Duodenal mucosa (tissue), 2 donors: ENCODE measurements at regions not wholly inside any gene's neighbourhood (a gene's known extent, or its start where the extent isn't known, plus 50 kb on each side); places are given as distances from the start of the nearest gene placed in this dataset.

Experiments
- H3K27ac ChIP-seq: one replicate; pipeline ENCODE4 v1.7.0; 2013; ENCODE audit warnings: low read depth, low read length
- H3K27me3 ChIP-seq, 2 donors: one replicate each; pipeline ENCODE4 v1.7.0; 2013; ENCODE audit warnings: low read length in 2 of 2, control low read depth in 1 of 2; ENCODE audit not compliant: insufficient read depth in 2 of 2, control insufficient read depth in 1 of 2
- H3K36me3 ChIP-seq, 2 donors: one replicate each; pipeline ENCODE4 v1.7.0; 2013; ENCODE audit warnings: low read length in 2 of 2, control low read depth in 1 of 2; ENCODE audit not compliant: insufficient read depth in 2 of 2, control insufficient read depth in 1 of 2
- H3K4me1 ChIP-seq, 2 donors: one replicate each; pipeline ENCODE4 v1.7.0; 2013; ENCODE audit warnings: low read length in 2 of 2, control low read depth in 1 of 2; ENCODE audit not compliant: insufficient read depth in 2 of 2, control insufficient read depth in 1 of 2
- H3K4me3 ChIP-seq, 2 donors: one replicate each; pipeline ENCODE4 v1.7.0; 2013; ENCODE audit warnings: low read length in 2 of 2, low read depth in 1 of 2
- H3K9ac ChIP-seq, 2 donors: one replicate each; pipeline ENCODE4 v1.7.0; 2013; ENCODE audit warnings: low read length in 2 of 2, low read depth in 1 of 2
- H3K9me3 ChIP-seq, 2 donors: one replicate each; pipeline ENCODE4 v1.7.0; 2013; ENCODE audit warnings: low read length in 2 of 2, control low read depth in 1 of 2; ENCODE audit not compliant: control insufficient read depth in 1 of 2

- Histone ChIP-seq H3K9ac (no peak overlapping the region), H3K27me3 (no peaks in the 10 kb centered on the region), H3K36me3 (no peaks in the 10 kb centered on the region), H3K9me3 (peaks cover 3 to 13% of the 10 kb centered on the region in 2 donors), H3K4me3 (no peak overlapping the region), H3K4me1 (no peaks in the 10 kb centered on the region), H3K27ac (no peak overlapping the region)
These were observed 711.1 kb downstream of the CBLN2 start for GRCh38 chr18:71832946-71833617.

- H3K27ac ChIP-seq: no peak overlapping the region
- no peaks in the 10 kb centered on the region for H3K27me3 ChIP-seq
- H3K36me3 ChIP-seq: no peaks in the 10 kb centered on the region
- no peak overlapping the region for H3K4me3 ChIP-seq
- H3K4me1 ChIP-seq: no peaks in the 10 kb centered on the region
- H3K9ac ChIP-seq: no peak overlapping the region
- peaks cover 3 to 12% of the 10 kb centered on the region in 2 donors for H3K9me3 ChIP-seq
These were observed 713.1 kb downstream of the CBLN2 start for GRCh38 chr18:71831039-71831438.

GRCh38 chr18:71827301-71827700, 716.8 kb downstream of the CBLN2 start:
- Histone ChIP-seq H3K27ac (no peak overlapping the region), H3K36me3 (no peaks in the 10 kb centered on the region), H3K27me3 (no peaks in the 10 kb centered on the region), H3K9ac (no peak overlapping the region), H3K4me3 (no peak overlapping the region), H3K4me1 (no peaks in the 10 kb centered on the region), H3K9me3 (peaks cover 0 to 10% of the 10 kb centered on the region in 2 donors)

- H3K4me3 ChIP-seq: no peak overlapping the region
- H3K36me3 ChIP-seq: no peaks in the 10 kb centered on the region
- no peak overlapping the region for H3K27ac ChIP-seq
- H3K9me3 ChIP-seq: peaks cover under 1 to 24% of the 10 kb centered on the region in 2 donors
- no peak overlapping the region for H3K9ac ChIP-seq
- H3K27me3 ChIP-seq: no peaks in the 10 kb centered on the region
- H3K4me1 ChIP-seq: no peaks in the 10 kb centered on the region
These were observed 728.8 kb downstream of the CBLN2 start for GRCh38 chr18:71815305-71815704.

GRCh38 chr18:71809711-71810110, 734.4 kb downstream of the CBLN2 start:
- Histone ChIP-seq H3K9ac (no peak overlapping the region), H3K27ac (no peak overlapping the region)

GRCh38 chr18:71808616-71809015, 735.5 kb downstream of the CBLN2 start:
- H3K36me3 ChIP-seq: no peaks in the 10 kb centered on the region
- no peak overlapping the region for H3K9ac ChIP-seq
- peaks cover 2 to 3% of the 10 kb centered on the region in 2 donors for H3K9me3 ChIP-seq
- H3K27me3 ChIP-seq: no peaks in the 10 kb centered on the region
- no peak overlapping the region for H3K27ac ChIP-seq
- no peak overlapping the region for H3K4me3 ChIP-seq
- no peaks in the 10 kb centered on the region for H3K4me1 ChIP-seq

More at GRCh38 chr18:71809711-71810110, 734.4 kb downstream of the CBLN2 start:
- Histone ChIP-seq H3K4me3 (no peak overlapping the region), H3K36me3 (no peaks in the 10 kb centered on the region), H3K4me1 (no peaks in the 10 kb centered on the region), H3K27me3 (no peaks in the 10 kb centered on the region), H3K9me3 (peaks cover 0 to 12% of the 10 kb centered on the region in 2 donors)

- Histone ChIP-seq H3K36me3 (no peaks in the 10 kb centered on the region), H3K4me3 (no peak overlapping the region), H3K9ac (no peak overlapping the region), H3K27me3 (no peaks in the 10 kb centered on the region), H3K9me3 (peaks cover 0 to 2% of the 10 kb centered on the region in 2 donors), H3K27ac (no peak overlapping the region), H3K4me1 (no peaks in the 10 kb centered on the region)
These were observed 736.6 kb downstream of the CBLN2 start for GRCh38 chr18:71807586-71807985.

GRCh38 chr18:71798986-71799673, 745.0 kb downstream of the CBLN2 start:
- peaks cover 0 to 2% of the 10 kb centered on the region in 2 donors for H3K9me3 ChIP-seq
- H3K27me3 ChIP-seq: no peaks in the 10 kb centered on the region
- H3K36me3 ChIP-seq: no peaks in the 10 kb centered on the region
- no peaks in the 10 kb centered on the region for H3K4me1 ChIP-seq
- no peak overlapping the region for H3K27ac ChIP-seq
- no peak overlapping the region for H3K4me3 ChIP-seq
- H3K9ac ChIP-seq: no peak overlapping the region

- Histone ChIP-seq H3K36me3 (no peaks in the 10 kb centered on the region), H3K27ac (no peak overlapping the region), H3K27me3 (no peaks in the 10 kb centered on the region), H3K9me3 (no peaks in the 10 kb centered on the region), H3K4me3 (no peak overlapping the region), H3K4me1 (no peaks in the 10 kb centered on the region), H3K9ac (no peak overlapping the region)
These were observed 746.6 kb downstream of the CBLN2 start for GRCh38 chr18:71797554-71797953.

- H3K4me1 ChIP-seq: no peaks in the 10 kb centered on the region
- no peak overlapping the region for H3K9ac ChIP-seq
- no peak overlapping the region for H3K4me3 ChIP-seq
- no peaks in the 10 kb centered on the region for H3K36me3 ChIP-seq
- H3K9me3 ChIP-seq: peaks cover 0 to 7% of the 10 kb centered on the region in 2 donors
- no peak overlapping the region for H3K27ac ChIP-seq
- H3K27me3 ChIP-seq: no peaks in the 10 kb centered on the region
These were observed 759.4 kb downstream of the CBLN2 start for GRCh38 chr18:71784777-71785176.
